Type B pancreatic cell (in vitro differentiated cells): ENCODE measurements at regions not wholly inside any gene's neighbourhood (a gene's known extent, or its start where the extent isn't known, plus 50 kb on each side); places are given as distances from the start of the nearest gene placed in this dataset.
"Not testable (repeated sequence)": the region's sequence is repeated elsewhere in the genome, so short reads cannot be mapped to it uniquely, and the experiment has no call there.

Experiments used
- DNase-seq: peaks from one replicate; pipeline ENCODE4 v3.0.0; 2021; ENCODE audit warnings: mixed read lengths; ENCODE audit not compliant: unreplicated experiment; ENCODE audit errors: extremely low spot score
- H3K27ac Mint-ChIP-seq: 2 replicates; pipeline ENCODE4 v1.8.0; 2021; ENCODE audit warnings: mild to moderate bottlenecking, mixed read lengths
- H3K27me3 Mint-ChIP-seq: 2 replicates; pipeline ENCODE4 v1.8.0; 2021; ENCODE audit warnings: mixed read lengths
- H3K36me3 Mint-ChIP-seq: 2 replicates; pipeline ENCODE4 v1.8.0; 2021; ENCODE audit warnings: mixed read lengths
- H3K4me1 Mint-ChIP-seq: one replicate; pipeline ENCODE4 v1.8.0; 2021; ENCODE audit warnings: mixed read lengths; ENCODE audit not compliant: unreplicated experiment
- H3K4me3 Mint-ChIP-seq: 2 replicates; pipeline ENCODE4 v1.8.0; 2021; ENCODE audit warnings: mild to moderate bottlenecking, mixed read lengths
- H3K9me3 Mint-ChIP-seq: 2 replicates; pipeline ENCODE4 v1.8.0; 2021; ENCODE audit warnings: mixed read lengths
- TF ChIP-seq, protein P1 (sequence below): fragments of 200-600 bp; sonication (generic); conservative IDR thresholded peaks from 2 replicates; pipeline ENCODE4 v1.5.0; 2021; ENCODE audit warnings: antibody characterized with exemption, mild to moderate bottlenecking

DNA sequence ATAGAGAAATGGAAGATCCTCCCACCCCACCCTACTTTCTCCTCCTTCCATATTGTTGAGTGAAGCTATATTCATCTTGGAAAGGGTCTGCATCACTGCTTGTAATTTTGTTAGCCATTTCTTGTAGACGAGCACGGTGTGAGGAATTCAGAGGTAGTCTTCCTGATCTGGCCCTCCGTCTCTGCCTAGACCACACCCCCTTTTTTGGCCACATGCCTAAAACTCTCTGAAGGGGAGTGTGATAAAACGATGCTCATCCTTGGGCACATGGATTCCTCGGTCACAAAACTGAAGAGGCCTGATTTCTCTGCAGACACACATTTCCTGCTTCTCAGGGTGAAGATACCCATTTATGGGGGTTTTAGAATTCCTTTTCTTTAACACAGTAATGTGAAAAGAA is 182.8 kb downstream of the LARP7 start:
- no peaks in the 10 kb centered on the region for H3K36me3 Mint-ChIP-seq
- peaks cover 3% of the 10 kb centered on the region for H3K27me3 Mint-ChIP-seq
- H3K27ac Mint-ChIP-seq = no peak overlapping the region
- TF ChIP-seq, protein P1, sequence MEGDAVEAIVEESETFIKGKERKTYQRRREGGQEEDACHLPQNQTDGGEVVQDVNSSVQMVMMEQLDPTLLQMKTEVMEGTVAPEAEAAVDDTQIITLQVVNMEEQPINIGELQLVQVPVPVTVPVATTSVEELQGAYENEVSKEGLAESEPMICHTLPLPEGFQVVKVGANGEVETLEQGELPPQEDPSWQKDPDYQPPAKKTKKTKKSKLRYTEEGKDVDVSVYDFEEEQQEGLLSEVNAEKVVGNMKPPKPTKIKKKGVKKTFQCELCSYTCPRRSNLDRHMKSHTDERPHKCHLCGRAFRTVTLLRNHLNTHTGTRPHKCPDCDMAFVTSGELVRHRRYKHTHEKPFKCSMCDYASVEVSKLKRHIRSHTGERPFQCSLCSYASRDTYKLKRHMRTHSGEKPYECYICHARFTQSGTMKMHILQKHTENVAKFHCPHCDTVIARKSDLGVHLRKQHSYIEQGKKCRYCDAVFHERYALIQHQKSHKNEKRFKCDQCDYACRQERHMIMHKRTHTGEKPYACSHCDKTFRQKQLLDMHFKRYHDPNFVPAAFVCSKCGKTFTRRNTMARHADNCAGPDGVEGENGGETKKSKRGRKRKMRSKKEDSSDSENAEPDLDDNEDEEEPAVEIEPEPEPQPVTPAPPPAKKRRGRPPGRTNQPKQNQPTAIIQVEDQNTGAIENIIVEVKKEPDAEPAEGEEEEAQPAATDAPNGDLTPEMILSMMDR = no peak
- no peak overlapping the region for H3K4me3 Mint-ChIP-seq
- DNase-seq = no peak
- H3K9me3 Mint-ChIP-seq = no peaks in the 10 kb centered on the region
- peaks cover 10% of the 10 kb centered on the region for H3K4me1 Mint-ChIP-seq

DNA sequence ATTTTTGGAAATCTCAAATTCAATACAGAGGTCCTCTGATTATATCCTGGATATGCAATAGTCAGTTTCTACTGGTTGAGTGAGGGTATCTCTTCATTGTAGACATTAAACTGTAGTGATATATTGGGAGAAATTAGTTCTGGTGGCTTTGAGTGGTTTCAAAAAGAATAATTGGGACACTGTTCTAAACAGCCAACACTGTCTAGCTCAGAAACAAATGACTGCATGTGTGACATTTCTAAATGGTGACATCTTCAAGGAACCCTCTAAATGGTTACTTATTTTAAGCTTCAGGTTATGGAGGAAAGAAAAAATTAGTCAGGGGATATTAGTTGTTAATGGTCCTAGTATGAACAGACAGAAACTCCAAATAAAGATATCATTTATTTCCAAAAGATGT is 186.2 kb downstream of the LARP7 start:
- peaks cover 3% of the 10 kb centered on the region for H3K27me3 Mint-ChIP-seq
- peaks cover 4% of the 10 kb centered on the region for H3K4me1 Mint-ChIP-seq
- H3K9me3 Mint-ChIP-seq = no peaks in the 10 kb centered on the region
- DNase-seq = no peak
- TF ChIP-seq, protein P1 = no peak
- no peak overlapping the region for H3K4me3 Mint-ChIP-seq
- H3K27ac Mint-ChIP-seq = no peak overlapping the region
- no peaks in the 10 kb centered on the region for H3K36me3 Mint-ChIP-seq

DNA sequence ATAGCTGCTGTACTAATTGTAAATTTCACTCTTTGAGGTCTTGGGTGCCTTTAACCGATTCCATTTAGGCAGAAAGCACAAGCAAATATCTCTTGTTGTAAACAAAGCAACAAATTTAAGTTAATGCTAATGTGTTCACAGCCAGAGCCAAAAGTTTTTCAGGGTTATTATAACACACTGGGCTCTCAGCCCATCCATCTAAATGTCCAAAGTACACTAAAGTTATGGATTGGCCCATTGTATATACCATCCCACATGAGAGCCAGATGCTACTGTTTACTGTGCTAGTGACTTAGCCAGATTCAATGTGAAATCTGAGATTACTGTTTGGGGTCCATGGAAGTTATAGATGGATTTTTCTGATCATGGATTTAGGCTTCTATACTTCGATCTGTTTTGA is 186.7 kb downstream of the LARP7 start:
- no peaks in the 10 kb centered on the region for H3K36me3 Mint-ChIP-seq
- H3K9me3 Mint-ChIP-seq = no peaks in the 10 kb centered on the region
- TF ChIP-seq, protein P1 = no peak
- H3K4me3 Mint-ChIP-seq = no peak overlapping the region
- H3K27me3 Mint-ChIP-seq = peaks cover 3% of the 10 kb centered on the region
- DNase-seq = no peak
- H3K4me1 Mint-ChIP-seq = no peaks in the 10 kb centered on the region
- no peak overlapping the region for H3K27ac Mint-ChIP-seq

DNA sequence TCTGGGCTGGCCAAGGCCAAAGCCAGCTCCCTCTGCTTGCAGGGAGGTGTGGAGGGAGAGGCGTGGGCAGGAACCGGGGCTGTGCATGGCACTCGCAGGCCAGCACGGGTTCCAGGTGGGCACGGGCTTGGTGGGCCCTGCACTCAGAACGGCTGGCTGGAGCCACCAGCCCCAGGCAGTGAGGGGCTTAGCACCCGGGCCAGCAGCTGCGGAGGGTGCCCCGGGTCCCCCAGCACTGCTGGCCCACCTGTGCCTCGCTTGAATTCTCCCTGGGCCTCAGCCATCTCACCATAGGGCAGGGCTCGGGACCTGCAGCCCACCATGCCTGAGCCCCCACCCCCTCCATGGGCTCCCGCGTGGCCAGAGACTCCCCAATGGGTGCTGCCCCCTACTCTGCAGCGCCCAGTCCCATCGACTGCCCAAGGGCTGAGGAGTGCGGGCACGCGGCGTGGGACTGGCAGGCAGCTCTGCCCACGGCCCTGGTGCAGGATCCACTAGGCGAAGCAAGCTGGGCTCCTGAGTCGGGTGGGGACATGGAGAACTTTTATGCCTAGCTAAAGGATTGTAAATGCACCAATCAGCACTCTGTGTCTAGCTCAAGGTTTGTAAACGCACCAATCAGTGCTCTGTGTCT is 193.9 kb downstream of the LARP7 start:
- Mint-ChIP-seq H3K4me3 (no peak overlapping the region), H3K27ac (no peak overlapping the region), H3K4me1 (no peaks in the 10 kb centered on the region), H3K36me3 (peaks cover 5% of the 10 kb centered on the region), H3K9me3 (peaks cover 6% of the 10 kb centered on the region), H3K27me3 (no peaks in the 10 kb centered on the region)
- DNase-seq = no peak
- TF ChIP-seq, protein P1 = no peak

DNA sequence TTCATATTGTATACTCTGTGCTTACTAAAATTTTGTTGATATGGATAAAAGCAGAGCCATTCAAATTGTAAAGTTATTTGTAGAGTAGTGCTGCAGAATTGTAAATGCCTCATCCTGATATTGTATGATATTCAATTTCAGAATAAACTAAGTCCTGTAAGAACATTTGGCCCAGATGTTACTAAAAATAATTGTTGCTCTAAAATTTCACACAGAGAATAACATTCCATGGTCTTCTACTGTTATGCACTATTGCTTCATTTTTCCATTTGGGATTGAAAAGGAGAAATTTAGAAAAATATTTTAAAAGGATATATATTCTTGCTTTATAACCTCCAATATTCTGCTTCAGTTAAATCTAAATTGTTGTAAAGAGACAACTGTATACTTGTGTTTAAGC is 195.6 kb downstream of the LARP7 start:
- TF ChIP-seq, protein P1 = no peak
- peaks cover 5% of the 10 kb centered on the region for H3K36me3 Mint-ChIP-seq

DNA sequence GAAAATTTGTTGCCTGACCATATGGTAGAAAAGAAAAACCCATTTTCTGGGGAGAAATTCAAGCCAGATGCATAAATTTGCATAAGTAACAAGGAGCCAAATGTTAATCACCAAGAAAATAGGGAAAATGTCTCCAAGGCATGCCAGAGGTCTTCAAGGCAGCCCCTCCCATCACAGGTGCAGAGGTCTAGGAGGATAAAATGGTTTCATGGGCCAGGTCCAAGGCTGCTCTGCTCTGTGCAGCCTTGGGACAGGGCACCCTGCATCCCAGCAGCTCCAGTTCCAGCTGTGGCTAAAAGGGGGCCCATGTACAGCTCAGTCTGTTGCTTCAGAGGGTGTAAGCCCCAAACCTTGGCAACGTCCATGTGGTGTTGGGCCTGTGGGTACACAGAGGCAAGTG is 200.0 kb downstream of the LARP7 start:
- TF ChIP-seq, protein P1 = no peak
- no peaks in the 10 kb centered on the region for H3K4me1 Mint-ChIP-seq
- H3K27ac Mint-ChIP-seq = no peak overlapping the region
- no peaks in the 10 kb centered on the region for H3K36me3 Mint-ChIP-seq
- DNase-seq = no peak
- no peaks in the 10 kb centered on the region for H3K27me3 Mint-ChIP-seq
- no peak overlapping the region for H3K4me3 Mint-ChIP-seq
- H3K9me3 Mint-ChIP-seq = peaks cover 5% of the 10 kb centered on the region

More for the DNA sequence above, 195.6 kb downstream of the LARP7 start:
- Mint-ChIP-seq H3K27ac (no peak overlapping the region), H3K4me1 (no peaks in the 10 kb centered on the region), H3K4me3 (no peak overlapping the region), H3K9me3 (peaks cover 11% of the 10 kb centered on the region), H3K27me3 (no peaks in the 10 kb centered on the region)
- DNase-seq = no peak

DNA sequence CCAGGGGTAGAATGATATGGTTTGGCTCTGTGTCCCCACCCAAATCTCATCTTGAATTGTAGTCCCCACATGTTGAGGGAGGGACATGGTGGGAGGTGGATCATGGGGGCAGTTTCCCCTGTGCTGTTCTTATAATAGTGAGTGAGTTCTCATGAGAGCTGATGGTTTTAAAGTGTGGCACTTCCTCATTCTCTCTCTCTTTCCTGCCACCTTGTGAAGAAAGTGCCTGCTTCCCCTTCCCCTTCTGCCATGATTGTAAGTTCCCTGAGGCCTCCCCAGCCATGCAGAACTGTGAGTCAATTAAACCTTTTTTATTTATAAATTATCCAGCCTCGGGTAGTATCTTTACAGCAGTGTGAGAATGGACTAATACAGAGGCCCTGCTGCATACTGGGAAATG is 201.1 kb downstream of the LARP7 start:
- not testable (repeated sequence) for H3K4me1 Mint-ChIP-seq, H3K27ac Mint-ChIP-seq, DNase-seq, H3K27me3 Mint-ChIP-seq, H3K36me3 Mint-ChIP-seq, H3K4me3 Mint-ChIP-seq, H3K9me3 Mint-ChIP-seq
